Esophagus squamous epithelium (tissue), 4 donors: ENCODE measurements at regions not wholly inside any gene's neighbourhood (a gene's known extent, or its start where the extent isn't known, plus 50 kb on each side); places are given as distances from the start of the nearest gene placed in this dataset.

ENCODE experiments used
- POLR2A ChIP-seq, 4 donors: fragments of 450-650 bp; IDR thresholded peaks; one replicate each; pipeline ENCODE4 v1.6.1; 2017; ENCODE audit warnings: antibody characterized with exemption in 4 of 4, mild to moderate bottlenecking in 4 of 4, moderate library complexity in 3 of 4
- TF ChIP-seq, protein P1 (sequence below), 6 experiments: fragments of 450-650 bp in 4 of 6; fragments of 200-600 bp in 2 of 6; sonication (generic) in 2 of 6; IDR thresholded peaks; one replicate each; pipeline ENCODE4 v1.5.1; 2016 to 2019; ENCODE audit warnings: antibody characterized with exemption in 6 of 6, mild to moderate bottlenecking in 4 of 6, moderate library complexity in 4 of 6

DNA sequence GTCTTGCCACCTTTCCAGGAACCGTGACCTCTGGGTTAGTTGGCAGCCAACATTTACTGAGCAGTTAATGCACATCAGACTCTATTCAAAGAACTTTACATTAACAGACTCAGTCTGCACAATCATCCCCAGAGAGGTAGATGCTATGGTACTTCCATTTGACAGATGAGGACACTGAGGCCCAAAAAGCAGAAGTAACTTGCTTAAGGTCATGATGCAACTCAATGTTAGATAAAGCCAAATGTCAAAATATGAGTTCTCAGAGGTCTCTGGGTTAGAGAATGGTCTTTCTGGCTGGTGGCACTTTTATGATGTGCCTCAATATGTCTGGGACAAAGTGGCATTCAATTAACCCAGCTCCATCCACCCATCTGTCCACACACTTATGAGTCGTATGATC, 450.0 kb downstream of the MIAT start:
- TF ChIP-seq, protein P1, sequence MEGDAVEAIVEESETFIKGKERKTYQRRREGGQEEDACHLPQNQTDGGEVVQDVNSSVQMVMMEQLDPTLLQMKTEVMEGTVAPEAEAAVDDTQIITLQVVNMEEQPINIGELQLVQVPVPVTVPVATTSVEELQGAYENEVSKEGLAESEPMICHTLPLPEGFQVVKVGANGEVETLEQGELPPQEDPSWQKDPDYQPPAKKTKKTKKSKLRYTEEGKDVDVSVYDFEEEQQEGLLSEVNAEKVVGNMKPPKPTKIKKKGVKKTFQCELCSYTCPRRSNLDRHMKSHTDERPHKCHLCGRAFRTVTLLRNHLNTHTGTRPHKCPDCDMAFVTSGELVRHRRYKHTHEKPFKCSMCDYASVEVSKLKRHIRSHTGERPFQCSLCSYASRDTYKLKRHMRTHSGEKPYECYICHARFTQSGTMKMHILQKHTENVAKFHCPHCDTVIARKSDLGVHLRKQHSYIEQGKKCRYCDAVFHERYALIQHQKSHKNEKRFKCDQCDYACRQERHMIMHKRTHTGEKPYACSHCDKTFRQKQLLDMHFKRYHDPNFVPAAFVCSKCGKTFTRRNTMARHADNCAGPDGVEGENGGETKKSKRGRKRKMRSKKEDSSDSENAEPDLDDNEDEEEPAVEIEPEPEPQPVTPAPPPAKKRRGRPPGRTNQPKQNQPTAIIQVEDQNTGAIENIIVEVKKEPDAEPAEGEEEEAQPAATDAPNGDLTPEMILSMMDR (IDR thresholded peaks at IDR 0.05) = no peak
- TF ChIP-seq POLR2A (IDR thresholded peaks at IDR 0.05) = no peak
